Activated CD8-positive, alpha-beta T cell treated with anti-CD3 and anti-CD28 coated beads for 36 hours (primary cell): ENCODE measurements at regions not wholly inside any gene's neighbourhood (a gene's known extent, or its start where the extent isn't known, plus 50 kb on each side); places are given as distances from the start of the nearest gene placed in this dataset.

Experiments used
- ATAC-seq: fragments of 200-7000 bp; cut with Tn5 transposase; one replicate; pipeline ENCODE4 v1.10.0; 2021; ENCODE audit warnings: mild to moderate bottlenecking, moderate library complexity
- CTCF ChIA-PET: fragments of 350-600 bp; sonication (Branson Sonifier 250); formaldehyde crosslinking; loops from one replicate; lab custom pipeline; 2021; ENCODE audit warnings: antibody characterized with exemption; lab: Charles Lee
- POLR2A ChIA-PET: fragments of 350-600 bp; sonication (Branson Sonifier 250); formaldehyde crosslinking; loops from one replicate; lab custom pipeline; 2021; ENCODE audit warnings: antibody characterized with exemption; lab: Charles Lee
- DNase-seq: peaks from one replicate; pipeline ENCODE4 v3.0.0-alpha.2; 2020
- H3K27ac Mint-ChIP-seq: one replicate; pipeline ENCODE4 v1.8.0; 2021; ENCODE audit warnings: mild to moderate bottlenecking, mixed read lengths
- H3K27me3 Mint-ChIP-seq: one replicate; pipeline ENCODE4 v1.8.0; 2021; ENCODE audit warnings: mixed read lengths
- H3K36me3 Mint-ChIP-seq: one replicate; pipeline ENCODE4 v1.8.0; 2021; ENCODE audit warnings: low read depth, mixed read lengths
- H3K4me1 Mint-ChIP-seq: one replicate; pipeline ENCODE4 v1.8.0; 2021; ENCODE audit warnings: low read depth, mixed read lengths
- H3K4me3 Mint-ChIP-seq: one replicate; pipeline ENCODE4 v1.8.0; 2021; ENCODE audit warnings: mild to moderate bottlenecking, moderate library complexity, mixed read lengths
- H3K9me3 Mint-ChIP-seq: one replicate; pipeline ENCODE4 v1.8.0; 2021; ENCODE audit warnings: mixed read lengths
- intact Hi-C: fragments of 100-400 bp; cut with micrococcal nuclease; formaldehyde crosslinking; loops from one replicate; pipeline ENCODE4 v1.10.0; 2022
- TF ChIP-seq, protein P1 (sequence below): fragments of 200-600 bp; IDR thresholded peaks from one replicate; pipeline ENCODE4 v1.8.0; 2022; ENCODE audit warnings: antibody characterized with exemption, mild to moderate bottlenecking

DNA sequence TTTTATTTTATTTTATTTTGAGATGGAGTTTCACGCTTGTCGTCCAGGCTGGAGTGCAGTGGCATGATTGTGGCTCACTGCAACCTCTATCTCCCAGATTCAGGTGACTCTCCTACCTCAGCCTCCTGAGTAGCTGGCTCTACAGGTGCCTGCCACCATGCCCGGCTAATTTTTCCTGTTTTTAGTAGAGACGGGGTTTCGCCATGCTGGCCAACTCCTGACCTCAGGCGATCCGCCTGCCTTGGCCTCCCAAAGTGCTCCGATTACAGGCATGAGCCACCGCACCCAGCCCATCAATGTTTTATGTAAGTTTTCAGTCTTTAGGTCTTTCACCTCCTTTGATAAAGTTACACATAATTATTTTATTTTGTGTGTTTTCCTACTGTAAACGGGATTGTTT lies 154.6 kb downstream of the COPRS start:
- ATAC-seq (no peak), DNase-seq (no peak)
- no peaks in the 10 kb centered on the region for H3K36me3 Mint-ChIP-seq
- H3K27me3 Mint-ChIP-seq, result peaks cover 15% of the 10 kb centered on the region
- no peaks in the 10 kb centered on the region for H3K9me3 Mint-ChIP-seq
- no peak overlapping the region for H3K27ac Mint-ChIP-seq
- ChIA-PET POLR2A (no interaction called here), CTCF (no interaction called here)
- intact Hi-C loops, result no loop called here
- no peaks in the 10 kb centered on the region for H3K4me1 Mint-ChIP-seq
- H3K4me3 Mint-ChIP-seq, result no peak overlapping the region
- TF ChIP-seq, protein P1, sequence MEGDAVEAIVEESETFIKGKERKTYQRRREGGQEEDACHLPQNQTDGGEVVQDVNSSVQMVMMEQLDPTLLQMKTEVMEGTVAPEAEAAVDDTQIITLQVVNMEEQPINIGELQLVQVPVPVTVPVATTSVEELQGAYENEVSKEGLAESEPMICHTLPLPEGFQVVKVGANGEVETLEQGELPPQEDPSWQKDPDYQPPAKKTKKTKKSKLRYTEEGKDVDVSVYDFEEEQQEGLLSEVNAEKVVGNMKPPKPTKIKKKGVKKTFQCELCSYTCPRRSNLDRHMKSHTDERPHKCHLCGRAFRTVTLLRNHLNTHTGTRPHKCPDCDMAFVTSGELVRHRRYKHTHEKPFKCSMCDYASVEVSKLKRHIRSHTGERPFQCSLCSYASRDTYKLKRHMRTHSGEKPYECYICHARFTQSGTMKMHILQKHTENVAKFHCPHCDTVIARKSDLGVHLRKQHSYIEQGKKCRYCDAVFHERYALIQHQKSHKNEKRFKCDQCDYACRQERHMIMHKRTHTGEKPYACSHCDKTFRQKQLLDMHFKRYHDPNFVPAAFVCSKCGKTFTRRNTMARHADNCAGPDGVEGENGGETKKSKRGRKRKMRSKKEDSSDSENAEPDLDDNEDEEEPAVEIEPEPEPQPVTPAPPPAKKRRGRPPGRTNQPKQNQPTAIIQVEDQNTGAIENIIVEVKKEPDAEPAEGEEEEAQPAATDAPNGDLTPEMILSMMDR, result no peak

DNA sequence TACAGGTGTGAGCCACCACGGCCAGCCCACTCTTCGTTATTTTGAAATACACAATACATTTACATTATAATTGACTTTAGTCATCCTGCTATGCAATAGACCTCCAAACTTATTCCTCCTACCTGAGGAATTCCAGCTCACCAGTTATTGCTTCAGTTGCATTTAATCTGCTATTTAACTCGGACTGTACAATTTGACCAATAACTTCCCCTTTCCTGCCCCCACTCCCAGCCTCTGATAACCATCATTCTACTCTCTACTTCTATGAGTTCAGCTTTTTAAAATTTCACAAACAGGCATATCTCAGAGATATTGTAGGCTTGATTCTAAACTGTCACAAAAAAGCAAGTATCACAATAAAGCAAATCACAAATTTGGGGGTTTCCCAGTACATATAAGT lies 157.0 kb downstream of the COPRS start:
- ChIA-PET CTCF (no interaction called here), POLR2A (no interaction called here)
- H3K27ac Mint-ChIP-seq, result no peak overlapping the region
- peaks cover 17% of the 10 kb centered on the region for H3K27me3 Mint-ChIP-seq
- ATAC-seq, result no peak
- no peak overlapping the region for H3K4me3 Mint-ChIP-seq
- TF ChIP-seq, protein P1, result no peak
- no peaks in the 10 kb centered on the region for H3K36me3 Mint-ChIP-seq
- intact Hi-C loops, result no loop called here
- no peaks in the 10 kb centered on the region for H3K4me1 Mint-ChIP-seq
- H3K9me3 Mint-ChIP-seq, result no peaks in the 10 kb centered on the region
- DNase-seq, result no peak

DNA sequence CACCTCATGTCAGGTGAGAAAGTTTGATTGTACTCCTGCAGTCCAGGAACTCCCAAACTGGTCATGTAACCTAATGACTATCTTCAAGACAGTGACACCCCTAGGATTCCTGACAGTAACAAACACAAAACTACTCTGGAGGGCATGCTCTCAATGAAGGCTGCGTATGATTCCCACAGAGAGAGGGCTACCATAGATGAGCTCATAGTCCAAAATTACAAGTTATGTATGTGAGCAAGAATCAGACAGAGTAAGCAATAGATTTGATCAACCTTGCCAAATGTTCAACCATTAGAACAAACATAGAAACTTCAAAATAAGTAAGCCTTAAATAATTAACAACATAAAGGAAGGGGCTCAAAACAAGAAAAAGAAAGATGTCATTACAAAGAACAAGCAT lies 158.1 kb downstream of the COPRS start:
- no peaks in the 10 kb centered on the region for H3K36me3 Mint-ChIP-seq
- H3K4me3 Mint-ChIP-seq, result no peak overlapping the region
- ATAC-seq (no peak), DNase-seq (no peak)
- TF ChIP-seq, protein P1, result no peak
- intact Hi-C loops, result no loop called here
- H3K27ac Mint-ChIP-seq, result no peak overlapping the region
- no peaks in the 10 kb centered on the region for H3K4me1 Mint-ChIP-seq
- ChIA-PET POLR2A (interaction anchor here (1.0 kb wide), 1 partner anchor 134 kb away, joined by 3 read pairs; no protein-coding TSS in a partner anchor), CTCF (no interaction called here)
- no peaks in the 10 kb centered on the region for H3K9me3 Mint-ChIP-seq
- H3K27me3 Mint-ChIP-seq, result peaks cover 17% of the 10 kb centered on the region

DNA sequence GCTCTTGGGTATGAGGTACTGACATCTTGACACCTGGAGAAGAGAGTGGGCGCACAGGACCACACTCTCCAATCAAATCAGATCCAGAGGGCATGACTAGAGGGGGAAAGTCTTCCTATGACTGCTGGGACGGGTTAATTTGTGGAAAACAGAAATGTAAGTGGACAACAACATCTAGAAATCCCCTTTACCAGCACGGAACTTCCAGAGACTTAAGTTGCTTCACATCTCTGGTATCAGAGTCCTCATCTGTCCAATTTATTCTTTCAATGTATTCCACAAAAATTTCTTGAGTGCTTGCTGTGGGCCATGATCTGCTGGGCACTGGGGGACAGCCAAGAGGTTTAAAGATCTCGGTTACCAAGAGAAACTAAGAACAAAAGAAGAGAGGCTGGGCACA lies 159.2 kb downstream of the COPRS start:
- H3K4me3 Mint-ChIP-seq, result no peak overlapping the region
- DNase-seq (no peak), ATAC-seq (no peak)
- H3K36me3 Mint-ChIP-seq, result no peaks in the 10 kb centered on the region
- ChIA-PET CTCF (interaction anchor here (1.4 kb wide), 1 partner anchor 11 kb away, joined by 3 read pairs; no protein-coding TSS in a partner anchor), POLR2A (no interaction called here)
- peaks cover 13% of the 10 kb centered on the region for H3K27me3 Mint-ChIP-seq
- H3K4me1 Mint-ChIP-seq, result no peaks in the 10 kb centered on the region
- no peaks in the 10 kb centered on the region for H3K9me3 Mint-ChIP-seq
- TF ChIP-seq, protein P1, result no peak
- intact Hi-C loops, result loop anchor here (10.0 kb wide), 2 partner anchors 65 to 75 kb away; no protein-coding TSS in a partner anchor
- H3K27ac Mint-ChIP-seq, result no peak overlapping the region

DNA sequence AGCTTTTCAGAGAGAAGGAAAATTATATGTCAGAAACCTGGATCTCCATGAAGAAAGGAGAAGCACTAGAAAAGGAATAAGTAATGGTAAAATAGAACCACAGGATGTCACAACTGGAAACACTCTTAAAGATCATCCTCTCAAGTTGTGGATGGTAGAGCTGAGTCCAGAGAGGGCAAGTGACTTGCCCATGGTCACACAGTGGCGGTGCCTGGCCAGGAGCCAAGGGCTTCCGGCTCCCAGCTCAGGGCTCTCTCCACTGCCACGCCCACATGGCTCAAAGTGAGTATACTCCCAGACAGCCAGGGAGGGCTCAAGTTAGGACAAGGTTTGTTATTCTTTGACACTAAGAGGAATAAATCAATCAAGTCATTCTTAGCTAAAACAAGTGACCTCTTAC lies 159.8 kb downstream of the COPRS start:
- DNase-seq (no peak), ATAC-seq (no peak)
- peaks cover 13% of the 10 kb centered on the region for H3K27me3 Mint-ChIP-seq
- H3K36me3 Mint-ChIP-seq, result no peaks in the 10 kb centered on the region
- no peaks in the 10 kb centered on the region for H3K9me3 Mint-ChIP-seq
- H3K4me3 Mint-ChIP-seq, result no peak overlapping the region
- intact Hi-C loops, result loop anchor here (10.0 kb wide), 2 partner anchors 64 to 76 kb away; no protein-coding TSS in a partner anchor
- ChIA-PET POLR2A (no interaction called here), CTCF (interaction anchor here (1.4 kb wide), 1 partner anchor 11 kb away, joined by 3 read pairs; no protein-coding TSS in a partner anchor)
- TF ChIP-seq, protein P1, result no peak
- no peak overlapping the region for H3K27ac Mint-ChIP-seq
- H3K4me1 Mint-ChIP-seq, result no peaks in the 10 kb centered on the region
